Fibroblast of mammary gland (primary cell): ENCODE measurements at regions not wholly inside any gene's neighbourhood (a gene's known extent, or its start where the extent isn't known, plus 50 kb on each side); places are given as distances from the start of the nearest gene placed in this dataset.

Experiments used
- DNase-seq: peaks from one replicate; pipeline ENCODE4 v3.0.0-alpha.2; 2010; ENCODE audit warnings: low read depth
- H3K4me3 ChIP-seq: 2 replicates; pipeline ENCODE4 v1.5.1; 2011; ENCODE audit warnings: low read depth, mild to moderate bottlenecking, low read length, moderate library complexity; ENCODE audit not compliant: control insufficient read depth
- TF ChIP-seq, protein P1 (sequence below): conservative IDR thresholded peaks from 2 replicates; pipeline ENCODE4 v1.5.1; 2011; ENCODE audit warnings: low read depth, low read length, inconsistent platforms; ENCODE audit not compliant: control insufficient read depth, insufficient read depth

DNA sequence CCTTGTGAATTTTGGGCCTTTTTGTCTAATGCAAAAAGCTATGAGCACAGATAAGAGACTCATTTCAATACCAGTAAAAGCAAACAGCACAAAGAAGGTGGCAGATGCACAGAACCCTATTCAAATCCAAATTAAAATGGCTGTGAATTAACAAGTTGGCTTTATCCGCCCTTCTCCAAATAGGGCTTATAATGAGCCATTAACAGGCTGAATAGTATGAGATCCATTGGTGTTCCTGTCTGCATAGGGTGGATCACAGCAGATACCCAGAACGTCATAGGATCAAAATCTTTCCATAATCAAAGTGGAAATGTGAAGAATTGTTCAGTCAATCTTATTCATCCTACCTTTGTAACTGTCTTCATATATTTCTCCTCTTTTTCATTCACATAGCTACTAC is 282.4 kb upstream of the UMPS start:
- TF ChIP-seq, protein P1, sequence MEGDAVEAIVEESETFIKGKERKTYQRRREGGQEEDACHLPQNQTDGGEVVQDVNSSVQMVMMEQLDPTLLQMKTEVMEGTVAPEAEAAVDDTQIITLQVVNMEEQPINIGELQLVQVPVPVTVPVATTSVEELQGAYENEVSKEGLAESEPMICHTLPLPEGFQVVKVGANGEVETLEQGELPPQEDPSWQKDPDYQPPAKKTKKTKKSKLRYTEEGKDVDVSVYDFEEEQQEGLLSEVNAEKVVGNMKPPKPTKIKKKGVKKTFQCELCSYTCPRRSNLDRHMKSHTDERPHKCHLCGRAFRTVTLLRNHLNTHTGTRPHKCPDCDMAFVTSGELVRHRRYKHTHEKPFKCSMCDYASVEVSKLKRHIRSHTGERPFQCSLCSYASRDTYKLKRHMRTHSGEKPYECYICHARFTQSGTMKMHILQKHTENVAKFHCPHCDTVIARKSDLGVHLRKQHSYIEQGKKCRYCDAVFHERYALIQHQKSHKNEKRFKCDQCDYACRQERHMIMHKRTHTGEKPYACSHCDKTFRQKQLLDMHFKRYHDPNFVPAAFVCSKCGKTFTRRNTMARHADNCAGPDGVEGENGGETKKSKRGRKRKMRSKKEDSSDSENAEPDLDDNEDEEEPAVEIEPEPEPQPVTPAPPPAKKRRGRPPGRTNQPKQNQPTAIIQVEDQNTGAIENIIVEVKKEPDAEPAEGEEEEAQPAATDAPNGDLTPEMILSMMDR: no peak
- DNase-seq: no peak
- H3K4me3 ChIP-seq: no peak overlapping the region

DNA sequence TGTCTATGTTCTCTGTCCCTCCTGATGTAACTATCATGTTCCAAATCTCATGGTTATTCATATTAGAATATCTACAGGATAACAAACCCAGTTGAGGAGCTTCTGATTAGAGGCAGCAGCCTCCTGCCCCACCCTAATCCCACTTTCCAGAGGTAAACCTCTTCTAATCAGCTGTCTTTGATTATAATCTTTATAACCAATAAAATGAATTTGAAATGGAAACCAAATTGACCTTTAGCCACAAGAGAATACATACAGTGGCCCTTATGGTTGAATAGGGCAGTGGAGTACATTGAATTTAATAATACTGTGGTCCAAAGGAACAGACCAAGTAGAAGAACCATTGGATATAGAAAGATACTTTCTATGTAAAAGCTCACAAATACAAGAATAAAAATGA is 281.3 kb upstream of the UMPS start:
- TF ChIP-seq, protein P1: no peak
- no peak overlapping the region for H3K4me3 ChIP-seq
- no peak for DNase-seq

DNA sequence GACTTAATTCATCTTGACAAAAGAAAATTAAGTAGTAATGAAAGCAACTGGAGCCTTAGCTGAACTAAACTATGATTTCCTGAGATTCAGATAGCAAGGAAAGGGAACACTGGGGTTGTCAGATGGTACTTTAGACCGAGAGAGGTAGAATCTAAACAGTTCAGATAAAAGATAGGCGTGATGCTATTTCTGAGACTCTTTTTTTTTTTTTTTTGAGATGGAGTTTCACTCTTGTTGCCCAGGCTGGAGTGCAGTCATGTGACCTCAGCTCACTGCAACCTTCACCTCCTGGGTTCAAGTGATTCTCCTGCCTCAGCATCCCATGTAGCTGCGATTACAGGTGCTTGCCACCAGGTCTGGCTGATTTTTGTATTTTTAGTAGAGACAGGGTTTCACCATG is 279.9 kb upstream of the UMPS start:
- TF ChIP-seq, protein P1: no peak
- DNase-seq: no peak
- H3K4me3 ChIP-seq: no peak overlapping the region

DNA sequence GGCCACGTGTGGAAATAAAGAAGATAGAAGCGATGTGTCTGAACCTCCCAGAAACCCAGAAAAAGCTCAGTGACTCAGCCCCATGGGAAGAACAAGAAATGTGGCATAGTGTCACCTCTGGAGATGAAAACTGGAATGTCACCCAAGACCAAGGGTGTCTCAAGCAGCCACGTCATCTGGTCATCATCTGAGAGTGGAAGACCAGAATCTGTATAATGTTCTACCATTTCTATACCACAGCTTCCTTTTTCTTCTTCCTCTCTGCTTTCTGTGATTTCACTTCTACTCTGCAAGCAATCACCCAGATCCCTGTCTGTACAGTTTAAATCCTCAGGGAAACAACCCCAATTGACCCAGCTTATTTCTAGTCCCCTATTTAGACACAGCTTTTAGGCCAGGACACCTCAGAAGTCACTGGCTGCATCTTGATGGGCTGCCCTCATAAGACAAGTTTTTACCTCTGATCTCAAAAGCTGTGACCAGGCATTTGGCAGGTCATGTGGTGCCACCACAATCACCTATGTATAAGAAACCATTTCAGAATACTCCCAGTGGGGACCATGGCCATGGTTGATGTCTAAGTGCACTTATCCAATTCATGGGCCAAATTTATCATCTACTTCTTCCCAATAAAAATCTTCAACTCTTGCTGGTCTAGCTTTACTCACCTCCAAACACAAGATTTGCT is 278.5 kb upstream of the UMPS start:
- TF ChIP-seq, protein P1: no peak
- H3K4me3 ChIP-seq: no peak overlapping the region
- no peak for DNase-seq

DNA sequence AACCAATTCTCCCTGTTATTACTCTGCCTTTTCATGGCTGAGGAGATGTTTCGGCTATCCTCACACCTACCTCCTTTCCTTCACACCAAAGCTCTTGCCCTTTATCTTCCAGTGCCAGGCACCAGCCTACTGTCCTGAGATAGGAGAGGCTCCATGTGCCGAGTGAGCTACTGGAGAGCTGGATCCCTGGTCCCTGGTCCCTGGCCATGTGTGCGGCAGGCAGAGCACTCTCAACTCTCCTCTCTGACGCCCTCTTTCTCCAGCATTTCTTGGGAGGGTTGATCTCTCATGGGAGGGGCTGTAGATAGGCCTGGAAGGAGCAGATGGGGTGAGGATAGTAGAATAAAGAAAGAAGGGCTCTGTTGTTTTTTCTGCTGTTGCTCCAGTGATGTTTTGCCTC is 277.1 kb upstream of the UMPS start:
- TF ChIP-seq, protein P1: no peak
- DNase-seq: no peak
- no peak overlapping the region for H3K4me3 ChIP-seq

DNA sequence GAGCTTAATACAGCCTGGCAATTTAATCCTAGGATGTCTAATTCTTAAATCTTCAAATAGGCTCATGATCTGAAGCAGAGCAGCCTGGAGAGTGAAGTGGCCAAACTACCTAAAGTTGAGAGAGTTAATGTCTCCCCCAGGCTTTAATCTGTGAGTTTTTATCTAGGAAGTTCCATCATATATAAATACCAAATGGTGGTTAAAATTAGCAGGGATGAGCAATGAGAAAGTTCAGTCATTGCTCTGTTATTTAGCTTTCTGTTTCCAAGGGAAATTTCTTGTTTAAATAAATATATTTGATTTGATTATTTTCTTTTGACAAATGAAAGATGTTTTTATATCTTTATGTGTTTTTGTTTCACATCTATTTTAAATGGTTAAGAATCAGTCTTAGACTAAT is 274.4 kb upstream of the UMPS start:
- no peak for DNase-seq
- TF ChIP-seq, protein P1: no peak
- H3K4me3 ChIP-seq: no peak overlapping the region

DNA sequence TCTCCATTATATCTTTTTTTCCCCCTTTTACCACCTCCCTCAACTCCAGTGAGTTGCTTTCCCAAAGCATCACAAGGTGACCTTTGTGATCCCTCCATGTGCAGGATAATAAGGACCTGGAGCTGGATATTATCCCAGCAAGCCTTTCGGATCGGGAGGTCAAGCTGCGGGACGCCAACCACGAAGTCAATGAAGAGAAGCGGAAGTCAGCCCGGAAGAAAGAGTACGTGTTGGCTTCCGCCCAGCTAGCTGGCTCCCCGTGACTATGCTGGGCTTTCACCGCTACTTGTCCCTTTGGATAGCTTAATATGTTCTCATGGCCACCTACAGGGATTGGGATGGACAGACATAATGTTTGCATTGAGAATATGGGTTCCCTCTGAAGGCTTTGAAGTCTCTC is 273.7 kb upstream of the UMPS start:
- TF ChIP-seq, protein P1: no peak
- H3K4me3 ChIP-seq: no peak overlapping the region
- DNase-seq: no peak
